ENCODE measurements at regions not wholly inside any gene's neighbourhood (a gene's known extent, or its start where the extent isn't known, plus 50 kb on each side); places are given as distances from the start of the nearest gene placed in this dataset.

GRCh38 chr2:20509770-20510490 is 63.1 kb downstream of the RHOB start:
- CTCF ChIA-PET (ENCODE audit: low intra/inter-chr PET ratio) = no interaction called here
- FAIRE-seq (peak; percentile 40), DNase-seq (ENCODE audit: extremely low read depth in 1 of 4, low spot score in 3 of 4) (peak; percentile 63 to 82 (median 80)), ATAC-seq (peak; percentile 96)
- H3K9ac ChIP-seq (ENCODE audit: insufficient read depth in 1 of 2, low read depth in 2 of 2, low read length in 2 of 2) = no peak overlapping the region
- H3K4me2 ChIP-seq (ENCODE audit: insufficient read depth, low read length) = peak overlapping the region; percentile 20; the same call in 1 of the 2 replicates
- no peaks in the 10 kb centered on the region for H3K36me3 ChIP-seq (ENCODE audit: control insufficient read depth, insufficient read depth, low read length)
- H4K20me1 ChIP-seq (replicated peaks; ENCODE audit: control insufficient read depth, insufficient read depth, low read length) = no peaks in the 10 kb centered on the region
- WGBS (ENCODE audit: insufficient coverage, low coverage, missing lambda C conversion rate) = 22% methylated on average over 12 of the region's 15 CpGs
- in situ Hi-C loops (cut with MboI) (no loop called here), intact Hi-C loops (cut with micrococcal nuclease) (no loop called here)
- H3K27ac ChIP-seq (ENCODE audit: extremely low read depth, low read depth, low read length) = no peak overlapping the region
- H3K9me1 ChIP-seq (ENCODE audit: control insufficient read depth, insufficient read depth, low read length) = no peaks in the 10 kb centered on the region
- no peaks in the 10 kb centered on the region for H3K79me2 ChIP-seq (ENCODE audit: control insufficient read depth, insufficient read depth, low read length)
- POLR2A ChIA-PET = interaction anchor here (0.6 to 1.4 kb wide), 3 partner anchors 17 to 53 kb away, joined by 3 to 4 read pairs (median 3); no protein-coding TSS in a partner anchor
- H2AFZ ChIP-seq (ENCODE audit: low read depth, low read length) = peak overlapping the region; percentile 68
- no peaks in the 10 kb centered on the region for H3K9me3 ChIP-seq (replicated peaks; ENCODE audit: control insufficient read depth, insufficient read depth, low read depth, low read length)
- BruUV-seq (replicated peaks) = no TSS peak
- no peak overlapping the region for H3K4me3 ChIP-seq
- peaks cover 0 to 19% of the 10 kb centered on the region in 2 experiments; a peak in 3 of 5 replicates for H3K4me1 ChIP-seq (replicated peaks in 1 of 2; ENCODE audit: control insufficient read depth in 2 of 2, insufficient read depth in 2 of 2, low read length in 2 of 2)
- peaks cover 0 to 14% of the 10 kb centered on the region in 2 experiments; a peak in 2 of 5 replicates for H3K27me3 ChIP-seq (ENCODE audit: control insufficient read depth in 2 of 2, insufficient read depth in 2 of 2, low read length in 2 of 2)
- TF ChIP-seq, protein P1, sequence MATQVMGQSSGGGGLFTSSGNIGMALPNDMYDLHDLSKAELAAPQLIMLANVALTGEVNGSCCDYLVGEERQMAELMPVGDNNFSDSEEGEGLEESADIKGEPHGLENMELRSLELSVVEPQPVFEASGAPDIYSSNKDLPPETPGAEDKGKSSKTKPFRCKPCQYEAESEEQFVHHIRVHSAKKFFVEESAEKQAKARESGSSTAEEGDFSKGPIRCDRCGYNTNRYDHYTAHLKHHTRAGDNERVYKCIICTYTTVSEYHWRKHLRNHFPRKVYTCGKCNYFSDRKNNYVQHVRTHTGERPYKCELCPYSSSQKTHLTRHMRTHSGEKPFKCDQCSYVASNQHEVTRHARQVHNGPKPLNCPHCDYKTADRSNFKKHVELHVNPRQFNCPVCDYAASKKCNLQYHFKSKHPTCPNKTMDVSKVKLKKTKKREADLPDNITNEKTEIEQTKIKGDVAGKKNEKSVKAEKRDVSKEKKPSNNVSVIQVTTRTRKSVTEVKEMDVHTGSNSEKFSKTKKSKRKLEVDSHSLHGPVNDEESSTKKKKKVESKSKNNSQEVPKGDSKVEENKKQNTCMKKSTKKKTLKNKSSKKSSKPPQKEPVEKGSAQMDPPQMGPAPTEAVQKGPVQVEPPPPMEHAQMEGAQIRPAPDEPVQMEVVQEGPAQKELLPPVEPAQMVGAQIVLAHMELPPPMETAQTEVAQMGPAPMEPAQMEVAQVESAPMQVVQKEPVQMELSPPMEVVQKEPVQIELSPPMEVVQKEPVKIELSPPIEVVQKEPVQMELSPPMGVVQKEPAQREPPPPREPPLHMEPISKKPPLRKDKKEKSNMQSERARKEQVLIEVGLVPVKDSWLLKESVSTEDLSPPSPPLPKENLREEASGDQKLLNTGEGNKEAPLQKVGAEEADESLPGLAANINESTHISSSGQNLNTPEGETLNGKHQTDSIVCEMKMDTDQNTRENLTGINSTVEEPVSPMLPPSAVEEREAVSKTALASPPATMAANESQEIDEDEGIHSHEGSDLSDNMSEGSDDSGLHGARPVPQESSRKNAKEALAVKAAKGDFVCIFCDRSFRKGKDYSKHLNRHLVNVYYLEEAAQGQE (IDR thresholded peaks at IDR 0.05; ENCODE audit: borderline replicate concordance) = 0 out of 2 replicates have a peak, but pooled peaks have one; percentile 18
- TF ChIP-seq, protein P1 (CRISPR knock-in tag; IDR thresholded peaks at IDR 0.05; ENCODE audit: low read depth) = no peak
- TF ChIP-seq ZNF384 (IDR thresholded peaks at IDR 0.05; ENCODE audit: low read depth, low read length) (peak; percentile 73), NFYB (IDR thresholded peaks at IDR 0.05; ENCODE audit: extremely low read depth, insufficient read length) (peak; percentile 92), CBFA2T2 (conservative IDR thresholded peaks at IDR 0.05) (peak; percentile 38), ILF3 (IDR thresholded peaks at IDR 0.05; ENCODE audit: borderline replicate concordance) (no peak), FOS (IDR thresholded peaks at IDR 0.05; ENCODE audit: extremely low read depth, insufficient read length) (peak; percentile 34)
- TF ChIP-seq, protein P2, sequence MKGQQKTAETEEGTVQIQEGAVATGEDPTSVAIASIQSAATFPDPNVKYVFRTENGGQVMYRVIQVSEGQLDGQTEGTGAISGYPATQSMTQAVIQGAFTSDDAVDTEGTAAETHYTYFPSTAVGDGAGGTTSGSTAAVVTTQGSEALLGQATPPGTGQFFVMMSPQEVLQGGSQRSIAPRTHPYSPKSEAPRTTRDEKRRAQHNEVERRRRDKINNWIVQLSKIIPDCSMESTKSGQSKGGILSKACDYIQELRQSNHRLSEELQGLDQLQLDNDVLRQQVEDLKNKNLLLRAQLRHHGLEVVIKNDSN (CRISPR knock-in tag; IDR thresholded peaks at IDR 0.05) = peak; percentile 92
- TF ChIP-seq, protein P3, sequence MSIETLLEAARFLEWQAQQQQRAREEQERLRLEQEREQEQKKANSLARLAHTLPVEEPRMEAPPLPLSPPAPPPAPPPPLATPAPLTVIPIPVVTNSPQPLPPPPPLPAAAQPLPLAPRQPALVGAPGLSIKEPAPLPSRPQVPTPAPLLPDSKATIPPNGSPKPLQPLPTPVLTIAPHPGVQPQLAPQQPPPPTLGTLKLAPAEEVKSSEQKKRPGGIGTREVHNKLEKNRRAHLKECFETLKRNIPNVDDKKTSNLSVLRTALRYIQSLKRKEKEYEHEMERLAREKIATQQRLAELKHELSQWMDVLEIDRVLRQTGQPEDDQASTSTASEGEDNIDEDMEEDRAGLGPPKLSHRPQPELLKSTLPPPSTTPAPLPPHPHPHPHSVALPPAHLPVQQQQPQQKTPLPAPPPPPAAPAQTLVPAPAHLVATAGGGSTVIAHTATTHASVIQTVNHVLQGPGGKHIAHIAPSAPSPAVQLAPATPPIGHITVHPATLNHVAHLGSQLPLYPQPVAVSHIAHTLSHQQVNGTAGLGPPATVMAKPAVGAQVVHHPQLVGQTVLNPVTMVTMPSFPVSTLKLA (conservative IDR thresholded peaks at IDR 0.05) = peak in 1 of 2 experiments; percentile 29; a peak in 1 of 4 replicates
- TF ChIP-seq, protein P4, sequence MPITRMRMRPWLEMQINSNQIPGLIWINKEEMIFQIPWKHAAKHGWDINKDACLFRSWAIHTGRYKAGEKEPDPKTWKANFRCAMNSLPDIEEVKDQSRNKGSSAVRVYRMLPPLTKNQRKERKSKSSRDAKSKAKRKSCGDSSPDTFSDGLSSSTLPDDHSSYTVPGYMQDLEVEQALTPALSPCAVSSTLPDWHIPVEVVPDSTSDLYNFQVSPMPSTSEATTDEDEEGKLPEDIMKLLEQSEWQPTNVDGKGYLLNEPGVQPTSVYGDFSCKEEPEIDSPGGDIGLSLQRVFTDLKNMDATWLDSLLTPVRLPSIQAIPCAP (CRISPR knock-in tag; IDR thresholded peaks at IDR 0.05; ENCODE audit: borderline replicate concordance) = no peak
